GM13976 (cell line): ENCODE measurements at regions not wholly inside any gene's neighbourhood (a gene's known extent, or its start where the extent isn't known, plus 50 kb on each side); places are given as distances from the start of the nearest gene placed in this dataset.

Experiments used
- DNase-seq: peaks from one replicate; pipeline ENCODE4 v3.0.0; 2012; ENCODE audit warnings: low spot score
- CTCF ChIP-seq: IDR thresholded peaks from 2 replicates; pipeline ENCODE4 v1.5.1; 2012; ENCODE audit warnings: borderline replicate concordance, mild to moderate bottlenecking; ENCODE audit not compliant: insufficient read depth; ENCODE audit errors: extremely low read depth, missing control alignments, control extremely low read depth
- in situ Hi-C: fragments of 300-500 bp; cut with MboI; formaldehyde crosslinking; loops from one replicate; pipeline ENCODE4 v1.12.0; 2022; ENCODE audit warnings: low sequenced_read_pairs, mixed read lengths, inconsistent platforms; ENCODE audit not compliant: unreplicated experiment

GRCh38 chr3:152922554-152922953, 87.6 kb downstream of the P2RY1 start:
- in situ Hi-C loops = no loop called here

GRCh38 chr3:152927131-152927530, 92.2 kb downstream of the P2RY1 start:
- in situ Hi-C loops = no loop called here
- no peak for TF ChIP-seq CTCF
- no peak for DNase-seq

More at GRCh38 chr3:152922554-152922953, 87.6 kb downstream of the P2RY1 start:
- no peak for DNase-seq
- no peak for TF ChIP-seq CTCF

- no peak for DNase-seq
Observed at GRCh38 chr3:152930516-152930915, 95.6 kb downstream of the P2RY1 start.

GRCh38 chr3:152937234-152937633, 102.3 kb downstream of the P2RY1 start:
- TF ChIP-seq CTCF = no peak
- no peak for DNase-seq
- in situ Hi-C loops = no loop called here

More at GRCh38 chr3:152930516-152930915, 95.6 kb downstream of the P2RY1 start:
- TF ChIP-seq CTCF = no peak
- in situ Hi-C loops = no loop called here

GRCh38 chr3:152938974-152939636, 104.2 kb downstream of the P2RY1 start:
- DNase-seq = no peak
- no peak for TF ChIP-seq CTCF
- in situ Hi-C loops = no loop called here

- no peak for DNase-seq
- no peak for TF ChIP-seq CTCF
- in situ Hi-C loops = no loop called here
Observed at GRCh38 chr3:152941859-152942258, 106.9 kb downstream of the P2RY1 start.
